GM23338 (cell line): ENCODE measurements at regions not wholly inside any gene's neighbourhood (a gene's known extent, or its start where the extent isn't known, plus 50 kb on each side); places are given as distances from the start of the nearest gene placed in this dataset.

Experiments used
- ATAC-seq: fragments of 200-7000 bp; cut with Tn5 transposase; 3 replicates; pipeline ENCODE4 v1.9.1; 2020
- DNase-seq: peaks from one replicate; pipeline ENCODE4 v3.0.0-alpha.2; 2015; ENCODE audit warnings: low spot score
- H2AFZ ChIP-seq: fragments of 200-600 bp; sonication (generic); 2 replicates; pipeline ENCODE4 v1.8.0; 2016; ENCODE audit warnings: antibody characterized with exemption, mild to moderate bottlenecking, moderate library complexity
- H3F3A ChIP-seq: fragments of 200-600 bp; sonication (generic); replicated peaks from 2 replicates; pipeline ENCODE4 v1.8.0; 2017; ENCODE audit warnings: antibody characterized with exemption, mixed run types, low read depth
- H3K27ac ChIP-seq: fragments of 200-600 bp; sonication (generic); 2 replicates; pipeline ENCODE4 v1.6.1; 2016; ENCODE audit warnings: low read depth
- H3K27me3 ChIP-seq: fragments of 200-600 bp; sonication (generic); 2 replicates; pipeline ENCODE4 v1.8.0; 2016; ENCODE audit warnings: mild to moderate bottlenecking, mixed run types, moderate library complexity; ENCODE audit not compliant: insufficient read depth
- H3K36me3 ChIP-seq: fragments of 200-600 bp; sonication (generic); 2 replicates; pipeline ENCODE4 v1.8.0; 2016; ENCODE audit warnings: mild to moderate bottlenecking; ENCODE audit not compliant: insufficient read depth
- H3K4me1 ChIP-seq: fragments of 200-600 bp; sonication (generic); 2 replicates; pipeline ENCODE4 v1.8.0; 2016; ENCODE audit warnings: mild to moderate bottlenecking, moderate library complexity; ENCODE audit not compliant: insufficient read depth
- H3K4me2 ChIP-seq: fragments of 200-600 bp; sonication (generic); 2 replicates; pipeline ENCODE4 v1.7.1; 2017; ENCODE audit warnings: mixed run types
- H3K4me3 ChIP-seq: fragments of 200-600 bp; sonication (generic); 2 replicates; pipeline ENCODE4 v1.6.1; 2016; ENCODE audit warnings: mixed run types
- H3K79me2 ChIP-seq: fragments of 200-600 bp; sonication (generic); replicated peaks from 2 replicates; pipeline ENCODE4 v1.8.0; 2017; ENCODE audit warnings: mild to moderate bottlenecking; ENCODE audit not compliant: insufficient read depth
- H3K9me2 ChIP-seq: fragments of 200-600 bp; sonication (generic); 2 replicates; pipeline ENCODE4 v1.8.0; 2017; ENCODE audit not compliant: insufficient read depth
- H4K20me1 ChIP-seq: fragments of 200-600 bp; sonication (generic); replicated peaks from 2 replicates; pipeline ENCODE4 v1.8.0; 2017; ENCODE audit warnings: mild to moderate bottlenecking; ENCODE audit not compliant: insufficient read depth
- H3K27ac Mint-ChIP-seq: 2 replicates; pipeline ENCODE4 v1.8.0; 2020; ENCODE audit warnings: inconsistent platforms, mild to moderate bottlenecking, moderate library complexity, mixed read lengths
- H3K27me3 Mint-ChIP-seq: 3 replicates; pipeline ENCODE4 v1.8.0; 2022; ENCODE audit warnings: low read depth, mild to moderate bottlenecking, moderate library complexity, mixed read lengths, inconsistent platforms; ENCODE audit not compliant: insufficient read depth, poor library complexity
- H3K36me3 Mint-ChIP-seq: 3 replicates; pipeline ENCODE4 v1.8.0; 2021; ENCODE audit warnings: low read depth, mild to moderate bottlenecking, inconsistent platforms, moderate library complexity, mixed read lengths
- H3K4me1 Mint-ChIP-seq: 3 replicates; pipeline ENCODE4 v1.8.0; 2020; ENCODE audit warnings: mild to moderate bottlenecking, inconsistent platforms, mixed read lengths
- H3K4me3 Mint-ChIP-seq: 3 replicates; pipeline ENCODE4 v1.8.0; 2021; ENCODE audit warnings: moderate library complexity, mild to moderate bottlenecking, inconsistent platforms, mixed read lengths
- H3K9me3 Mint-ChIP-seq: 3 replicates; pipeline ENCODE4 v1.8.0; 2020; ENCODE audit warnings: moderate library complexity, mild to moderate bottlenecking, inconsistent platforms, mixed read lengths
- CTCF ChIP-seq, 2 experiments: fragments of 200-600 bp in 1 of 2; sonication (generic) in 1 of 2; conservative IDR thresholded peaks; 2 replicates each; pipeline versions ENCODE4 v1.5.1 to v1.6.1; 2016 to 2017; ENCODE audit warnings: antibody characterized with exemption in 2 of 2, low read depth in 2 of 2, mild to moderate bottlenecking in 2 of 2, moderate library complexity in 1 of 2
- ETS1 ChIP-seq: IDR thresholded peaks from 2 replicates; pipeline ENCODE4 v1.6.1; 2016; ENCODE audit warnings: antibody characterized with exemption
- EZH2 ChIP-seq: fragments of 200-600 bp; sonication (generic); IDR thresholded peaks from one replicate; pipeline ENCODE4 v1.8.0; 2017; ENCODE audit warnings: antibody characterized with exemption, mild to moderate bottlenecking, low read depth; ENCODE audit not compliant: unreplicated experiment
- EZH2phosphoT487 ChIP-seq: fragments of 200-600 bp; sonication (generic); IDR thresholded peaks from one replicate; pipeline ENCODE4 v1.8.1; 2018; ENCODE audit warnings: antibody characterized with exemption; ENCODE audit not compliant: unreplicated experiment
- JUNB ChIP-seq: IDR thresholded peaks from one replicate; pipeline ENCODE4 v1.6.1; 2016; ENCODE audit warnings: antibody characterized with exemption; ENCODE audit not compliant: unreplicated experiment
- NANOG ChIP-seq: IDR thresholded peaks from 2 replicates; pipeline ENCODE4 v1.6.1; 2016; ENCODE audit warnings: antibody characterized with exemption, borderline replicate concordance
- POLR2AphosphoS5 ChIP-seq: IDR thresholded peaks from 2 replicates; pipeline ENCODE4 v1.6.1; 2016; ENCODE audit warnings: antibody characterized with exemption, low read depth
- REST ChIP-seq: IDR thresholded peaks from one replicate; pipeline ENCODE4 v1.6.1; 2018; ENCODE audit warnings: antibody characterized with exemption; ENCODE audit not compliant: unreplicated experiment
- STAT1 ChIP-seq: IDR thresholded peaks from one replicate; pipeline ENCODE4 v1.6.1; 2016; ENCODE audit warnings: antibody characterized with exemption; ENCODE audit not compliant: unreplicated experiment
- ZNF114 ChIP-seq: fragments of 250-450 bp; sonication (Bioruptor Pico); IDR thresholded peaks from 2 replicates; pipeline ENCODE4 v1.5.0; 2020; ENCODE audit warnings: mild to moderate bottlenecking, moderate library complexity
- ZNF331 ChIP-seq: fragments of 250-450 bp; sonication (Bioruptor Pico); IDR thresholded peaks from 2 replicates; pipeline ENCODE4 v1.5.0; 2020; ENCODE audit warnings: low read depth, mild to moderate bottlenecking, moderate library complexity
- ZNF462 ChIP-seq: fragments of 250-450 bp; sonication (Bioruptor Pico); IDR thresholded peaks from 2 replicates; pipeline ENCODE4 v1.5.0; 2020; ENCODE audit warnings: mild to moderate bottlenecking, moderate library complexity

- Histone ChIP-seq H3K4me2 (no peak overlapping the region), H3K27ac (no peak overlapping the region), H3K27me3 (no peaks in the 10 kb centered on the region), H3K79me2 (no peaks in the 10 kb centered on the region), H3K4me1 (no peaks in the 10 kb centered on the region), H3K4me3 (no peak overlapping the region), H2AFZ (no peak overlapping the region), H3K36me3 (no peaks in the 10 kb centered on the region), H3F3A (no peaks in the 10 kb centered on the region), H3K9me2 (no peaks in the 10 kb centered on the region), H4K20me1 (no peaks in the 10 kb centered on the region)
- TF ChIP-seq ETS1 (no peak), EZH2 (no peak), ZNF114 (CRISPR knock-in tag) (no peak), REST (no peak), JUNB (no peak), ZNF331 (CRISPR knock-in tag) (no peak), POLR2AphosphoS5 (no peak), STAT1 (no peak), ZNF462 (CRISPR knock-in tag) (no peak), CTCF (conservative IDR thresholded peaks at IDR 0.05; ENCODE audit: low read depth in 2 of 2) (no peak), NANOG (no peak), EZH2phosphoT487 (no peak)
- Mint-ChIP-seq H3K36me3 (no peaks in the 10 kb centered on the region), H3K4me1 (peaks cover 11% of the 10 kb centered on the region), H3K4me3 (no peak overlapping the region), H3K27ac (no peak overlapping the region), H3K27me3 (peaks cover 2% of the 10 kb centered on the region), H3K9me3 (no peaks in the 10 kb centered on the region)
- DNase-seq (no peak), ATAC-seq (no peak)
Measured at GRCh38 chr5:106801554-106801953, 869.2 kb downstream of the EFNA5 start.
